ENCODE measurements at regions not wholly inside any gene's neighbourhood (a gene's known extent, or its start where the extent isn't known, plus 50 kb on each side); places are given as distances from the start of the nearest gene placed in this dataset.

DNA sequence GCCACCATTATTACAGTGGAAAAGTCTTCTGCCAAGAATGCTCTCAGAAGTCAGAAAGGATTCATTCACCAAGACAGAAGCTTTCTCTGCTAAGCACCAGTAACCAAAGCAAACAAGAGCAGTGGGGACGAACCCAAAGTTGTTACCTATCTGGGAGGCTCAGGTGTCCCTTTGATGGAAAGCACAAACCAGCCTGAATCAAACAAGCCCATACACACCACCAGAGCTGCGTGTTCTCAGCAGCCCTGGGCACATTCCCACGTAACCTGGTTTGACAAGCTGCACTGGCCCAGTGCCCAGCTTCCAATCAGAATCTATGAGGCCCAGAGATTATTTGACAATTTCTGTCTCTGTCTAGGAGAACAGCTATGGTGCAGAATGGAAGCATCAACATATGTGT lies 252.6 kb downstream of the ACTL7B start:
- no peak overlapping the region for H2AFZ ChIP-seq (ENCODE audit: low read length)
- in situ Hi-C loops (cut with HindIII; ENCODE audit: extremely low pct_ligation_motif_present, low pct_unique_long_range_greater_than_20kb): no loop called here
- ATAC-seq (no peak), DNase-seq (ENCODE audit: low spot score) (no peak), FAIRE-seq (no peak)
- H3K4me1 ChIP-seq (ENCODE audit: insufficient read depth, low read length): no peaks in the 10 kb centered on the region
- H3K79me2 ChIP-seq (ENCODE audit: insufficient read depth, low read length): no peaks in the 10 kb centered on the region
- H4K20me1 ChIP-seq (ENCODE audit: insufficient read depth, low read length): no peaks in the 10 kb centered on the region
- POLR2A ChIA-PET: no interaction called here
- CTCF ChIA-PET (ENCODE audit: low intra/inter-chr PET ratio, low total read pairs): no interaction called here
- H3K4me2 ChIP-seq (ENCODE audit: low read depth, low read length): no peak overlapping the region
- no peaks in the 10 kb centered on the region for H3K36me3 ChIP-seq (replicated peaks in 1 of 2; ENCODE audit: control insufficient read depth in 1 of 2, insufficient read depth in 2 of 2, low read length in 2 of 2)
- no peak overlapping the region for H3K9ac ChIP-seq (ENCODE audit: insufficient read depth, low read depth, low read length)
- BruUV-seq (replicated peaks): no TSS peak
- no peaks in the 10 kb centered on the region for H3K9me3 ChIP-seq (ENCODE audit: low read length)
- H3K27ac ChIP-seq (ENCODE audit: extremely low read length, insufficient read depth, low read length): no peak overlapping the region
- 23% methylated on average over 3 of the region's 3 CpGs for WGBS (ENCODE audit: low lambda C conversion rate)
- intact Hi-C loops (cut with micrococcal nuclease; ENCODE audit: unreplicated experiment): no loop called here
- no peak overlapping the region for H3K4me3 ChIP-seq (replicated peaks in 1 of 3; ENCODE audit: insufficient read depth in 1 of 3, low read depth in 2 of 3, low read length in 3 of 3)
- no peaks in the 10 kb centered on the region for H3K27me3 ChIP-seq (ENCODE audit: control insufficient read depth in 1 of 2, insufficient read depth in 2 of 2, low read length in 2 of 2)
- TF ChIP-seq ZXDC (CRISPR knock-in tag; IDR thresholded peaks at IDR 0.05) (no peak), PITX1 (CRISPR knock-in tag; IDR thresholded peaks at IDR 0.05) (no peak), BATF2 (CRISPR knock-in tag; IDR thresholded peaks at IDR 0.05) (no peak), PRMT3 (CRISPR knock-in tag; IDR thresholded peaks at IDR 0.05; ENCODE audit: borderline replicate concordance, low read depth) (no peak), POLR2AphosphoS2 (IDR thresholded peaks at IDR 0.05; ENCODE audit: low read depth, low read length) (no peak), BRD4 (CRISPR knock-in tag; IDR thresholded peaks at IDR 0.05) (no peak), KLF16 (CRISPR knock-in tag; IDR thresholded peaks at IDR 0.05) (no peak), PLRG1 (conservative IDR thresholded peaks at IDR 0.05) (no peak), ZNF3 (CRISPR knock-in tag; IDR thresholded peaks at IDR 0.05) (no peak), BCLAF1 (IDR thresholded peaks at IDR 0.05) (no peak), ZSCAN9 (CRISPR knock-in tag; IDR thresholded peaks at IDR 0.05; ENCODE audit: borderline replicate concordance) (no peak), NCOR1 (IDR thresholded peaks at IDR 0.05; ENCODE audit: borderline replicate concordance, low read length) (no peak), ZNF432 (CRISPR knock-in tag; IDR thresholded peaks at IDR 0.05; ENCODE audit: borderline replicate concordance) (no peak)
- TF ChIP-seq, protein P1, sequence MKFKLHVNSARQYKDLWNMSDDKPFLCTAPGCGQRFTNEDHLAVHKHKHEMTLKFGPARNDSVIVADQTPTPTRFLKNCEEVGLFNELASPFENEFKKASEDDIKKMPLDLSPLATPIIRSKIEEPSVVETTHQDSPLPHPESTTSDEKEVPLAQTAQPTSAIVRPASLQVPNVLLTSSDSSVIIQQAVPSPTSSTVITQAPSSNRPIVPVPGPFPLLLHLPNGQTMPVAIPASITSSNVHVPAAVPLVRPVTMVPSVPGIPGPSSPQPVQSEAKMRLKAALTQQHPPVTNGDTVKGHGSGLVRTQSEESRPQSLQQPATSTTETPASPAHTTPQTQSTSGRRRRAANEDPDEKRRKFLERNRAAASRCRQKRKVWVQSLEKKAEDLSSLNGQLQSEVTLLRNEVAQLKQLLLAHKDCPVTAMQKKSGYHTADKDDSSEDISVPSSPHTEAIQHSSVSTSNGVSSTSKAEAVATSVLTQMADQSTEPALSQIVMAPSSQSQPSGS (CRISPR knock-in tag; IDR thresholded peaks at IDR 0.05): no peak
- TF ChIP-seq, protein P2, sequence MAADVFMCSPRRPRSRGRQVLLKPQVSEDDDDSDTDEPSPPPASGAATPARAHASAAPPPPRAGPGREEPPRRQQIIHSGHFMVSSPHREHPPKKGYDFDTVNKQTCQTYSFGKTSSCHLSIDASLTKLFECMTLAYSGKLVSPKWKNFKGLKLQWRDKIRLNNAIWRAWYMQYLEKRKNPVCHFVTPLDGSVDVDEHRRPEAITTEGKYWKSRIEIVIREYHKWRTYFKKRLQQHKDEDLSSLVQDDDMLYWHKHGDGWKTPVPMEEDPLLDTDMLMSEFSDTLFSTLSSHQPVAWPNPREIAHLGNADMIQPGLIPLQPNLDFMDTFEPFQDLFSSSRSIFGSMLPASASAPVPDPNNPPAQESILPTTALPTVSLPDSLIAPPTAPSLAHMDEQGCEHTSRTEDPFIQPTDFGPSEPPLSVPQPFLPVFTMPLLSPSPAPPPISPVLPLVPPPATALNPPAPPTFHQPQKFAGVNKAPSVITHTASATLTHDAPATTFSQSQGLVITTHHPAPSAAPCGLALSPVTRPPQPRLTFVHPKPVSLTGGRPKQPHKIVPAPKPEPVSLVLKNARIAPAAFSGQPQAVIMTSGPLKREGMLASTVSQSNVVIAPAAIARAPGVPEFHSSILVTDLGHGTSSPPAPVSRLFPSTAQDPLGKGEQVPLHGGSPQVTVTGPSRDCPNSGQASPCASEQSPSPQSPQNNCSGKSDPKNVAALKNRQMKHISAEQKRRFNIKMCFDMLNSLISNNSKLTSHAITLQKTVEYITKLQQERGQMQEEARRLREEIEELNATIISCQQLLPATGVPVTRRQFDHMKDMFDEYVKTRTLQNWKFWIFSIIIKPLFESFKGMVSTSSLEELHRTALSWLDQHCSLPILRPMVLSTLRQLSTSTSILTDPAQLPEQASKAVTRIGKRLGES (CRISPR knock-in tag; IDR thresholded peaks at IDR 0.05; ENCODE audit: borderline replicate concordance): no peak

Measured in HepG2 (cell line).